ENCODE measurements at regions not wholly inside any gene's neighbourhood (a gene's known extent, or its start where the extent isn't known, plus 50 kb on each side); places are given as distances from the start of the nearest gene placed in this dataset.

DNA sequence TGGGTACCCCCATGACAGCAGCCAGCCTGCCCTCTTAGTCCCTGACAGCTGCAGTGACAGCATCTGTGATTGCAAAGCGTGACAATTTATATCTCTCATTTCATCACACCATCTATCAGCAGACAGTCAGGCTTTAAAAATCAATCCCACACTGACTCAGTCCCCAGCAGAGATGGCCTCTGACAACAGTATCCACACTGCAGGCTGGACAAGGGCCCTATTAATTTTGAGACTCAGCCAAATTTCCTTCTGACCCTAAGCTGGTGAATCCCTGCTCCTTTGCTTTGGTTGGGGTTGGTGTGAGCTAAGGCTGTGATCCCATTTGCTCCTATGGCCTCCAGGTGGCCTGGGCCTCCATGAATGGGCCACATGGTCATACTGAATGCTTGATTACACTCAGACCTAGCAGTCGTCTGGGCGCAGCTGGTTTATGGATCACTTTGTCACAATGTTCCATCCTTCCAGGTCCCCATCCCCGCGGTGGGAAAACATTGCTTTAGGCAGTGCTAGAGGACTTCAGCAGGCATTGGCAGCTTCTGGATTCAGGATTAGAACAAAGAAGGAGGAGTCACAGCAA lies 68.2 kb upstream of the B3GAT1 start:
- no peak for DNase-seq (ENCODE audit: low read depth in 2 of 2)

DNA sequence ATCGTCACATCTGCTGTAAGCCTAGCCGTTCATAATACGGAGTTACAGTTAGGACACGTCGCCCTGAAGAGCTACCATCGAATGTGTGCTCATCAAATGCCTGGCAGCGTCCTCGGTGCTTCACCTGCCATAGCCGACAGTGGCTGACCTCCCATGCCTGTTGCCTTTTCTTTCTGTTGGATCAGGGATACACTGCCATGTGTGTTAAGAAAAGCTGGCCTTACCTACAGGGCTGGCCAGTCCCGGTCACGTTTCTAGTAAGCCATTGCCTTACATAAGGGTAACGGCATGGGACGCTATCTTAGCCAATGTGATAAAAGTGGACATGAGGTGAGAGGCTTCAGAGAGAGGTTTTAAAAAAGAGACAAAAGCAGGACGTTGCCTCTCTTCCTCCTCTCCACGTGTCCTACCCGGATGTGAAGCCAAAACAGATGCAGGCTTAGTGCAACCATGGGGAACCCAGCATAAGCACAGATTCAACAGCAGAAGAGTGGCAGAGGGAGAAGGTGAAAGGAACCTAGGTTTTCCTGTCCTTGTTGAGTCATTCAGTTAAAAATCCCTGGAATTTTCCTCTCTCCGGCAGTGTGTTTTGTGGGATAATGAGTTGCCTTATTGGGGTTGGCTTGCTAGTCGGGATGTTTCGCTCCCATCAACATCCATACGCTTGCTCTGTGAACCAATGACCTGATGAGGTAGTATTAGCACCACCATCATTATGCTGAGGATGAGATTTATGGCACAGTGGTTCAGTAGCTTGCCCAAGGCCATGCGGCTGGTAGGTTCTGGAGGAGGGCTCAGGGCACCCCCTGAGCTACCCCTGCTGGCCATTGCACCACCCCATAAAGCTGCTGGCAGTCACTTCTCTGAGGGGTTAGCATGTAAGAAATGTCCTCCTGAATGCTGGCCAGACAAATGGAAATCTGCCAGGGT lies 67.4 kb upstream of the B3GAT1 start:
- DNase-seq (ENCODE audit: low read depth in 2 of 2), result no peak

DNA sequence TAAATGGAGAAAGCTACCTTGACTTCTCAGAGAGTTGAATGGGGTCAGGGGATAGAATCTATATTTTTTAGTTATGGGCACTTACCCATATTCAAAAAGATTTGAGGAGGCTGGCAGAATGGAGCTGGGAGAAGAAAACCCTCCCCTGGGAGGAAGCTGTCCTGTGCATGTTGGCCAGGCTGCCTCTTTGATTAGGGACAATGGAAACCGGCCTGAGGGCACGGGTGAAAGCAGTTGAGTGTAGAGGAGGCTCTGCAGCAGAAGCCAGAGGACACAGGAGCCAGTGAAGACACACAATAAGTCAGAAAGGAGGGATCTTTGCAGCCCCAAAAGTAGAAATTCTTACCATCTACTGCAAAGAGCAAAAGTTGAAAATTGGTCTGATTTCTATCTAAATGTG lies 66.6 kb upstream of the B3GAT1 start:
- DNase-seq (ENCODE audit: low read depth in 2 of 2), result no peak

DNA sequence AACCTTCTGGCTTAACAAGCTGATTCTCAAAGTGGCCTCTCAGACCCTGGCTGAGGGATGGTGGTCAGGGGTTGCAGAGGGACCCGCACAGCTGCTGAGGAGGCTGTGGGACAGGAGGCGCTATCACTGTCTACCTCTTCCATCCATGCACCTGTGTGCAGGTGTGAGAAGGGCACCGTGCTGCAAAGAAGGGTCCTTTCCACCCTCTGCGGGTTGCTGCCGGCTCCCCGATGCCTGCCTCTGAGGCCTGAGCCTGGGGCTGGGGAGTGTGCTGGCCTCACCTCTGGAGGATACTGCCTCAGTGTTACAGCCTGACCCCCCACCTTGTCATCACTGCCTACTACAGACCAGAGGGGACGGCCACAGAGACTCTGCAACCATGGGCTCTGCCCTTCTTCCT lies 66.1 kb upstream of the B3GAT1 start:
- no peak for DNase-seq (ENCODE audit: low read depth in 2 of 2)

DNA sequence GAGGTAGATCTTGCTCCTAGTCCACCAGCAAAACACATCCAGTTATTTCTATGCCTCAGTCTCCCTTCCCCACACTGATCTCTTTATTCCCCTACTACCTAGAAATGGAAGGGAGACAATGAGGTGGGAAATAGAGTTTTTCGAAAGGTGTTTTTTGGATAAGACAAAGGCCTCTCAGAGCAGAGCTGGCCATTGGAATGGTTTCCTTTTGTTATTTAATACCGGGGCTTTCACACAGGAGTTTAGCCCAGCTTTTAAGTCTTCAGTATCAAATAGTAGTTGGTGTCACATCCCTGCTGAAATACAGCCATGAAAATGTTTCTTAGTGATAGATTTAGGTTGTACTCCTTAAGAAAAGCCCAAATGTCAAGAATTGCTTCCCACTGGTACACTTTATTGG lies 65.4 kb upstream of the B3GAT1 start:
- DNase-seq (ENCODE audit: low read depth in 2 of 2), result no peak

DNA sequence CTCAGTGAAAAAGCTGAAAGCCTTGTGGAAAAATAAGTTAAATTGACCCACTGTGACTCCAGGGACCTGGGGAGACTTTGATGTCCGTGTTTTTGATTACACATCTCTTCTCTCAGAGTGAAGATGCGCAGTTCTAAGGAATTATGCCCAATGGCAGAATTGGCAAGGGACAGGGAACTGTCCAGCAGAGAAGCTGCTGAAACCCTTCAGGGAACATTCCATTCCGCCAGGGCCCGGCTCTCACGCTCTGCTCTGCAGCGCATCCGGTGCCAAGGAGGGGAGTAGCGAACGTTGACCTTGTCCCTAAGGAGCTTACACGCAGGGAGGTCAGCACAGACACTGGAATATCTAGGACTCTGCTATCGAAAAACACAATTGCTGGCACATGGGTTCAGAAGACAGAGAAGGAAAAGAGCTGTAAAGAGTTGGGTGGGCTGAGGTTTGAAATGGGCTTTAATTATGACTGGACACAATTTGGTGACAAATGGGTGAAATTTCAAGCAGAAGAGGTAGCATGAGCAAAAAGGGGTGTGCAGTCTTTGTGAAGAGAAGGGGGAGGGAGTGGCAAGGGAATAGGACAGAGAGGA lies 64.5 kb upstream of the B3GAT1 start:
- no peak for DNase-seq (ENCODE audit: low read depth in 2 of 2)

DNA sequence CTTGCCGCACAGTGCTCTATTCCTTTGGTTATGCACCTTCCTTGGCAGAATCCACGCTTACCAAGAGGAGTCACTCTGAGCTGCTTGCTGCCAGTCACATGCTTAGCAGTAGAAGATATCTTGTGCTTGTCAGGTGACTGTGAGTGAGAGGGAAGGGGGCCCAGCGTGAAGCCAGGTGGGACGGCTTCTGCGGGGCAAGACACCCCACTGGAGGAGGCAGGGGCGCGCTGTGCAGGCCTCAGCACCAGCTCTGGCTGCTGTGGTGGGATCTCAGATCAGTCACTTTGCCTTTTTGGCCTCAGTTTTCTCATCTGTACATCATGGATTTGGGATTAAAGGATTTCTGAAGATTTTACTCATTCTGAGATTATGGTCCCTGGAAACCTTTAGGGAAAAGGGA lies 63.9 kb upstream of the B3GAT1 start:
- DNase-seq (ENCODE audit: low read depth in 2 of 2), result no peak

DNA sequence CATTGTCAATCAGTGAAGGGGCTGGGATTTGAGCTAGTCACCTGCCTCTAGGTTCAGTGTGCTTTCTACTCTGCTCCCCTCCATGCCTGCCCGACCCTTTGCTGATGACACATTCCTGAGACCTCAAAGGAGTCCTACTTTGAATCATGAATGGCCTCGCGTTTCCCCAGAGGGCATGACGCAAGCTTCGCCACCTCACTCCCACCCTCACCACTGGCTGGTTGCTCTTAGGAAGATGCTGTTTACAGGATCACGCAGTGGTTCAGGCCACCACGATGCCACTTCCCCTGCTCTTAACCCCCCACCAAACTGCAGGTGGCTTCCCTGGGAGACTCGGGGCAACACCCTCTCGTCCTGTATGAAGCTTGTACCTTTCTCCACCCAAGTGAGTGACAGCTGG lies 62.9 kb upstream of the B3GAT1 start:
- DNase-seq (ENCODE audit: low read depth in 2 of 2), result no peak

DNA sequence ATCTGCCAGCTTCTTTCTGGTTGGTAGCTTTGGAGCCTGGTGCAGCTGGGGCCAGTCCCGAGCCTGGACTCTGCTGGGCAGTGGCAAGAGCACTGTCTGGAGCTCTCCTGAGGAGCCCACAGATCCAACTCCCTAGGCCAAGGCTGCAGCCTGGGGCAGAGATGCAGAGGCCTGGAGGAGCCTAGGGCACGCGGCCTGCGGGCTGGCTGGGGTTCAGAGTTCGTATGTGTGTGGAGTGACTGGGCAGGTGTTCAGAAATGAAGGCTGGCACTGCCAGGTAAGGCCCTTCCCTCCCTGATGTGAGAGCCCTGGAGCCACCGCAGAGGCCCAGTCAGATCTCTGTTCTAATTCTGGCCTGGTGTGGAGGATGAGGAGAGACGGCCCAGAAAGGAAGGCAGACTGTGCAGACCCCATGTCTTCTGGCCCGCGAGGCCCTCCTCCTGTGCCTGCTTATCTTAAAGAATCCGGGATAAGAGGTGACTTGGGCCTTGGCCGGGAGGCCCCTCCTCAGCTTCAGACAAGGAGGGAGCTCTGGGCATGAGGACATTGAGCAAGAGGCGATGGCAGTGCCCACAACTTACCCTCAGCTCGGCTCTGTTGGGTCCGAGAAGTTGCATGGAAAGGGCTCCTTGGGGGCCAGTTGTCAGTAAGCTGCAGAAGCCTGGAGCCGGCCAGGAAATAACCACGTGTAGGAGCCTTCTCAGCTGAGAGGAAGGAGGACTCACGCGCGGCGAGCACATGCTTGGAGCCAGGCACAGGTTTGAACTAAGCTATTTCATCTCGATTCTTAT lies 62.2 kb upstream of the B3GAT1 start:
- DNase-seq (ENCODE audit: low read depth in 2 of 2), result no peak

DNA sequence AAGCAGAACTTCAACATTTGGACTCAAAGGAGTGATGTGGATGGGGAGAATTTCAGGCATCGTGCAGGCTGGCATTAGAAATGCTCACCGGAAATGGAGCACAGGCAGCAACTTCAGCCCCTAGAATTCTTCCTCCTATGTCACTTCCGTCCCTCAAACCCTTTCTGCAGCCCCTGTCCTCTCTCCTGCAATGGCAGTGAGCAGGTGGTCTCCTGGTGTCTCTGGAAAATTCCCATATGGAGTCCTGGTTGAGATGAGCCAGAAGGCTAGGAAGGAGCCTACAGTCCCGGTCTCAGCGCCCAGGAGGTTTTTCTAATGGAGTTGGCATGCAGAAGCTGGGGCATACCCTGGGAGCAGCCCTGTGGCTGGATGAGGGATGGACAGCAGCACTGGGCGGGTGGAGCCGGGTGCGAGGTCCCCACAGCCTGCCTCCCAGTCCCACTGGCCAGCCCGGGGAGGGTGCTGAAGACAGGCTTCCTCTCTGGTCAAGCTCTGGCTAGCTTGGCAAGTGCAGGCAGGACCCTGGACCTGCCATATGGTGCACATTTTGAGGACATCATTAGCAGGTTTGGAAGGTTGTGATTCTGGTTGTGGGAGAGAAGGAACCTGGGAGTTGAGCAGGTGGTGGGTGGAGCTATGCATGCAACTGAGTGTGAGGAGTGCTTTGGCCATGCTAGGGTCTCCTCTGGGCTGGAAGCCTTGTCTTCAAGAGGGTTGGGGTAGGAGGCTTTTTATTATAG lies 59.8 kb upstream of the B3GAT1 start:
- no peak for DNase-seq (ENCODE audit: low read depth in 2 of 2)

DNA sequence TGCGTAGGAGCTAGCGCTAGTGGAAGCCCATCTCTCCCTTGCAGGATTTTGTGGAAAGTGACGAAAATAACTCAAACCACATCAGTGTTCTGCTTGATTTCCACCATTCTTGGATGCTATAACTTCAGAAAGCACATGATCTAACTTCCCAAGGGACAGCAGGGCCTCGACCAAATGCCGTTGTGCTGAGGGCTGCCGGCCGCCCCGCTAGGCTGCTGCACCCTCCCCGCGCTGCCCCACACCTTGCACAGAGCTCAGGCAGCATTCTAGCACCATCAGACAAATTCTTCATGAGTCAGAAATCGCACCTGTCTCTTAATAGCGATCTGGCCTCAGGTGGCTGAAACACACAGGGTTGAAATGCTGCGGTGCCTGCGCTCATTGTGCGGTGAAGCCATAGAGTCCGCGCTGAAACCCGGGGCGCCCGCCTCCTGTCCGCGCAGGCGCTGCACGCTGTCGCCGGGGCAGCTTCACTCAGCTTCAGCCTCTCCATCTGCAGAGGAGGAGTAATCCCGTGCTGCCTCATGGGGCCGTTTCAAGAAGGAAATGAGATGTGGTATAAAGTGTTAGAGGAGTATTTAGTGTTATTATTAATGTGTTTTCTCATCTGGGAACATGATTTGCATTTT lies 59.2 kb upstream of the B3GAT1 start:
- DNase-seq (ENCODE audit: low read depth in 2 of 2), result no peak

DNA sequence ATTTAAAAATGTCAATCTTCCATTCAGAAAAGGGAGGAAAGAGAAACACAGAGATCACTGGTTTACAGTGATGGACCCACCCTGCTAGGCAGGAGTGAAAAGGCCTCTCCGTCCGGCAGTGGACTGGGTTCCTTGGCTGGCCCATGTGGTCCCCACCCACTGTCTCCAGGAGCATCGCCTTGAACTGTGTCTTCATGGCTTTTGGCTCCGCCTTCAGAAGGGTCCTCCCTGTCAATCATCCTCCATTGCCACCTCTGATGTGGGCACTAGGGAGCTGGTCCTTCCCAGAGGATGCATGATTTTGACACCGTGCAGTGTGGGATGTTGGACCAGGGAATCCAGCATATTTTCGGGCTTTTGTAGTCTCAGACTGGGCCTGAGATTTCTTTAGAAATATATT lies 58.2 kb upstream of the B3GAT1 start:
- no peak for DNase-seq (ENCODE audit: low read depth in 2 of 2)

DNA sequence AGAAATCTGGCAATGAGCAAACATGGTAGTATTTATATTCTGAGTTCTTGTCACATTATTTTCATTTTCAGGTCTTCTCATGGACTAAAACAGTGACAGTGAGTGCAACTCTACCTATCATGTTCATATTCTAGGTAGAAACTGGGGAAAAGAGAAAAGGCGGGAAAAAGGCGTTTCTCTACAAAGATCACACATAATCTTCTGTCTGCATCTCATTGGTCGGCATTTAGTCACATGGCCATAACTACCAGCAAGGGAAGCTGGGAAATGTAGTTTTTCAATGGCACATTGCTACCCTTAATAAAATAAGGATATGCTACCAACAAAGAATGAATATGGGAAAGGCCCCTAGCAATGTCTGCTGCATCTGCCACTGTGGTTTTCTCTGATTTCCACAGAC lies 57.6 kb upstream of the B3GAT1 start:
- no peak for DNase-seq (ENCODE audit: low read depth in 2 of 2)

DNA sequence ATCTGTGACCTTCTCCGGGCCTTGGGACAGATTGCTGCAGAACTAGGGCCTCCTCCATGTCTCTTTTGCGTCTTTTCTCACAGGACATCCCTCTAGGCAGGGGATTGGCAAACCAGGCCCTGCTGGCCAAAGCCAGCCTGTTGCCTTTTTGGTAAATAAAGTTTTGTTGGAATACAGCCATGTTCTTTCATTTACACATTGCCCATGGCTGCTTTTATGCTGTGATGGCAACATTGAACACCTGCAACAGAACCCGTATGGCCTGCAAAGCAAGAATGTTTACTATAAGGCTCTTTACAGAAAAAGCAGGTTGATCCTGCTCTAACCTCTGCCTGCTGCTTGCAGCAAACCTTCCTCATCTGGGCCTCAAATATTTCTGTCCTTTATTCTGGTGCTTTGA lies 56.8 kb upstream of the B3GAT1 start:
- no peak for DNase-seq (ENCODE audit: low read depth in 2 of 2)

DNA sequence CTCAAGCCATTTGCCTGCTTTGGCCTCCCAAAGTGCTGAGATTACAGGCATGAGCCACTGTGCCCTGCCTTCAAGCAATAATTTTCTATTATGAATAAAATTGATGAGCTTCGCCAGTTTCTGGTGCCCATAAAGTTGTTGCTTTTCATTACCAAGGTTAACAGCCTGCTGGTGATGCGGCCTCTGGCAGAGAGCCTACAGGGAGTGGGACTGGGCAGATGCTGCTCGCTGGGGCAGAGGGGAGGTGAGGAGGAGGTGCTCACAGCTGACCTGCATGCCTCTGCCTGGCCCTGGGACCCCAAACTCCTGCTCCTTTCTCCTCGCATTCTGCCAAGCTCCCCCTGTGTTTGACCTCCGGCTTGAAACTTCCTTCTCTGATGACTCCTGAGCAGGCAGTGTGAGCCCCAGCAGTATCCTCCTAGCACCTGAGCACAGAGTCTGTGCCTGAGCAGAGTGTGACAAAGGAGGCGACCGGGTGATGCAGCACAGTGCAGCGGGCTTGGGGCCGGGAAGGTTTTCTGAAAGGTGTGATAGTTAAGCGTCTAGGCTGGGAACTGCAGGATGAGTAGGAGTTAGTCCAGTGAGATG lies 56.1 kb upstream of the B3GAT1 start:
- no peak for DNase-seq (ENCODE audit: low read depth in 2 of 2)

DNA sequence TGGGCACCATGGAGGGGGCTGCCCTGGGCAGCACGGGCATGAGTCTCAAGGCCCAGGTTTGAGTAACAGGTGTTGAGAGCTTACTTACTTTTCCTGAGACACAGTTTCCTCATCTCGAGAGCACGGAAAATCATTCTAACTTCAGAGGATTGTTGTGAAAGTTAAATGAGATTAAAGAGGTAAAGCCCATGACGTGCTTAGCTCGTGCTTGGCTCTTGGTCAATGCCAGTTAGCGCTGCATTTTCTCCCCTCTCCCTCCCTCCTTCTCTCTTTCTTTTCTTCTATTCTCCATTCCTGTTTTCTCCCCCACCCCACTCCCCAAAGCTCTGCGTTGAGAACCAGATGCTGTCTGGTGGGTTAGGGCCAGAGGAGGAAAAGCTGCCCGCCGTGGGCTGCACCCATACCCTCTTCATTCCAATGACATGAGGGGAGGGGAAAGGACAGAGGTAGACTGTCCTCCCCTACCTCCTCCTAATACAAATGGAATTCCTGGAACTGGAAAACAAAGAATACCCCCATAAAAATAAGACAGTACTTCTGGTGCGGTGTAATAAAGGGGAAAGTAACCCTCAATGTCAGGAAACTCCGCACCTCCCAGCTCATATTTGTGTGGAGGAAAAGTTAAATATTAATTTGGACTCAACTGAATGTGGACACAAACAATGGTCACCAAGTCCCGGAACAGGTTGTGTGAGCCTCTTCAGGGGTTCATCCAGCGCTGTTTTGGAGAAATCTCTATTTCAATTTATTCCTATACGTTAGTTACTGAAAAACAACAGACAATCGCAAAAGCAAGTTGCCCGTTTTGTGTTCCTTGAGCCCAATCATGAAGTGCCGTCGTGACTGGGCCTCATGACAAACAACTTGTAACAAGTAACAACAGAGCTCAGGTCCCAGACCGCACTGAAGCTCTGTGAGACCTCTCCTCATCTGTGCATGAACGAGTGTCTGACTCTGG lies 54.8 kb upstream of the B3GAT1 start:
- DNase-seq (ENCODE audit: low read depth in 2 of 2), result no peak

DNA sequence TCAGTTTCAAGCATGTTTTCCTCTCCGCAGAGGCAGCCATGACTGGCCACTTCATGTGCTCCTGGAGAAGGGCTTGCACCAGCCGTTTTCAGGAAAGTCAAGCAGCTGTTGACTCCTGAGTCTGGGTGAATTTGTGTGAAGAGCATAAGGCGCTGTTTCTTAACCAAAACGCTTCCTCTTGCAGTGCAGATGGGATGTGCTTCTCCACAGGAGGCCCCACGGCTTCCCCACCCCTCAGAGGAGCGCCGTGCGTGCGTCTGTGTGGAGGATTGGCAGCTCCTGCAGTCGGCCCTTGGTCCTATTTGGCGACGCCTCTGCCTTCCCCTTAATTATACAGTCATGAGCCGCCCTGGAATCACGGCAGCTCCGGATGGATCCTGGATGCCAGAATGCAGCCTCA lies 54.1 kb upstream of the B3GAT1 start:
- no peak for DNase-seq (ENCODE audit: low read depth in 2 of 2)

DNA sequence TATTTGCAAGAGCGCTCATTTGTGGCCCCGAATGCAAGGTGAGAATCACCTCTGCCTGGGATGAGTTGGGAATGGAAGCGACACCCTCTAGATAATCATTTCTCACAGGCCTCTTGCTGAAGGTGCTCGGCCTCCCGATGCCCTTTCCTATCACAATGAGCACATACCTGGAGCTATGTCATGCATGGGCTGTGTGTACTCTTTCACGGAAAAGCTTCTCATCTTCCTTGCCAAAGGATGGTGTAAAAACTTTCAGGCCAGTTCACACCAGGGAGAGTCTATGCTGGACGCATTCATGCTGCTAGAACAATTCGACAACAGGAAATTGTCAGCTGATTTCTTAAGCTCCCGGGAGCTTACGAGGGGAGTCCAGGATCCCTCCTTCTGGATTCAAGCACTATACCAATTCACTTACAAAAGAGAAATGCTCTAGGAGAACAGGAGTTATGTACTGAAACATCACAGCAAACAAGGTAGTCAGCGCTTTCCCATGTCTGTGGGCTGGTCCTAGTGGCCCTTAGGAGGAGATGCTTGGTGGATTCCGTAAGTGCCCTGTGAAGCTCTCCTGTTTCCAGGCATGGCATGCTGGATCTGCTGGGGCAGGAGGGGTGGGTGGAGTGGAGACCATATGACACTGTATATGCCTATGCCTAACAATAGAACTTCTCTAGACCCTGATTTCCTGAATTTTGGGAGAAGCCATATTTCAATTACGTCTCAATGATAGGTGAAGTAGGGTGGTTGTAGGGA lies 53.1 kb upstream of the B3GAT1 start:
- no peak for DNase-seq (ENCODE audit: low read depth in 2 of 2)

DNA sequence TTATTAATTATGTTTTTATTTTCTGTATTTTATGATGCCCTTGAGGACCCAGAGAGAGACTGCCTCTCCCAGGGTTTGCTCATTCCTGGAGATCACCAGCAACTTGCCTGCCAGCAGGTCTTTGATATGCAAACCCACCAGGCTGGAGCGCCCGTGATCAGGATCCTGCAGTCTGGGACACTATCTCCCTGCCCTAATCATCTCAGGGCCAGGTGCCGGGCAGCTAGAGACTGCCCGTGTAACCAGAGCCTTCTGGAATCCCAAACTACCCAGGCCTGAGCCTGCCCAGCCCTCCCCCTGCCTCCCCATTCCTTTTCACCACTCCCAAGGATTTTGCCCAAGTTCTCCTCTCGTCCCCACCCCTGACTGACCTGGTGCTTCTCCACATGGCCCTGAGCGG lies 52.2 kb upstream of the B3GAT1 start:
- no peak for DNase-seq (ENCODE audit: low read depth in 2 of 2)

All from stimulated activated CD4-positive, alpha-beta T cell treated with anti-CD3 and anti-CD28 coated beads, Interleukin-1b, Interleukin-23, amount 100 ng/mL, for 4 hours (primary cell).